GM12878 (cell line): ENCODE measurements at regions not wholly inside any gene's neighbourhood (a gene's known extent, or its start where the extent isn't known, plus 50 kb on each side); places are given as distances from the start of the nearest gene placed in this dataset.

Experiments used
- ATAC-seq: fragments of 200-7000 bp; cut with Tn5 transposase; 3 replicates; pipeline ENCODE4 v1.9.1; 2020; ENCODE audit warnings: mild to moderate bottlenecking, moderate library complexity
- BruUV-seq: library from RNA; stranded (reverse); fragments of 400-500 nt; replicated peaks from 2 replicates; lab custom pipeline; 2021; lab: Mats Ljungman, UMichigan
- CTCF ChIA-PET: fragments of 300-600 bp; sonication (Branson Sonifier 250); formaldehyde crosslinking; extraction: SDS; loops from one replicate; lab custom pipeline; 2021; ENCODE audit warnings: inconsistent platforms; lab: Yijun Ruan, JAX
- POLR2A ChIA-PET: fragments of 350-600 bp; formaldehyde crosslinking; extraction: SDS; loops from one replicate; lab custom pipeline; 2021; ENCODE audit warnings: inconsistent platforms; lab: Charles Lee
- RAD21 ChIA-PET: fragments of 300-600 bp; sonication (Branson Sonifier 250); formaldehyde crosslinking; loops from one replicate; lab custom pipeline; 2023; ENCODE audit warnings: antibody characterized with exemption; ENCODE audit not compliant: unreplicated experiment; lab: Charles Lee
- SMC1A ChIA-PET: fragments of 300-600 bp; sonication (Branson Sonifier 250); formaldehyde crosslinking; loops from one replicate; lab custom pipeline; 2023; ENCODE audit not compliant: unreplicated experiment, uncharacterized antibody; lab: Charles Lee
- DNase-seq: peaks from one replicate; pipeline ENCODE4 v3.0.0-alpha.2; 2011; ENCODE audit warnings: low read depth, low spot score
- FAIRE-seq: peaks from 3 replicates; lab custom pipeline; 2011; peaks lifted over from hg19 to GRCh38; lab: Jason Lieb, UNC
- H2AFZ ChIP-seq: 2 replicates; pipeline ENCODE4 v1.6.0; 2011; ENCODE audit warnings: low read depth, low read length, control low read depth; ENCODE audit not compliant: control insufficient read depth
- H3K27ac ChIP-seq: 2 replicates; pipeline ENCODE4 v1.5.1; 2011; ENCODE audit warnings: control low read depth; ENCODE audit not compliant: control insufficient read depth, insufficient read depth
- H3K27me3 ChIP-seq, 2 experiments: replicated peaks in 1 of 2; 2 replicates each; pipeline versions ENCODE4 v1.6.0 to v1.6.1; 2011; ENCODE audit warnings: low read length in 1 of 2; ENCODE audit not compliant: control insufficient read depth in 2 of 2, insufficient read depth in 2 of 2
- H3K36me3 ChIP-seq, 2 experiments: 2 replicates each; pipeline ENCODE4 v1.5.1; 2011; ENCODE audit warnings: low read length in 1 of 2; ENCODE audit not compliant: control insufficient read depth in 2 of 2, insufficient read depth in 2 of 2
- H3K4me1 ChIP-seq: 2 replicates; pipeline ENCODE4 v1.6.1; 2011; ENCODE audit warnings: mild to moderate bottlenecking, low read length, moderate library complexity, mixed read lengths; ENCODE audit not compliant: control insufficient read depth, insufficient read depth
- H3K4me2 ChIP-seq: 2 replicates; pipeline ENCODE4 v1.6.0; 2011; ENCODE audit warnings: control low read depth; ENCODE audit not compliant: control insufficient read depth, insufficient read depth
- H3K4me3 ChIP-seq: fragments of 200-600 bp; sonication (generic); 2 replicates; pipeline ENCODE4 v1.5.1; 2016
- H3K79me2 ChIP-seq: 2 replicates; pipeline ENCODE4 v1.6.0; 2011; ENCODE audit warnings: low read length; ENCODE audit not compliant: control insufficient read depth, insufficient read depth
- H3K9ac ChIP-seq: 2 replicates; pipeline ENCODE4 v1.8.0; 2011; ENCODE audit warnings: low read length, control low read depth, mixed read lengths; ENCODE audit not compliant: control insufficient read depth, insufficient read depth
- H3K9me3 ChIP-seq: replicated peaks from 3 replicates; pipeline ENCODE4 v1.5.1; 2011; ENCODE audit warnings: mild to moderate bottlenecking, low read length; ENCODE audit not compliant: control insufficient read depth, insufficient read depth
- H4K20me1 ChIP-seq: 2 replicates; pipeline ENCODE4 v1.6.0; 2011; ENCODE audit not compliant: control insufficient read depth, insufficient read depth
- BCLAF1 ChIP-seq: fragments of 450-650 bp; IDR thresholded peaks from 2 replicates; pipeline ENCODE4 v1.6.1; 2017; ENCODE audit warnings: antibody characterized with exemption, mild to moderate bottlenecking, moderate library complexity
- BMI1 ChIP-seq: fragments of 450-650 bp; IDR thresholded peaks from 2 replicates; pipeline ENCODE4 v1.6.1; 2016; ENCODE audit warnings: mild to moderate bottlenecking, moderate library complexity, borderline replicate concordance
- CUX1 ChIP-seq: IDR thresholded peaks from 2 replicates; pipeline ENCODE4 v1.6.1; 2012; ENCODE audit warnings: improper control_type of control experiment, low read depth, low read length; ENCODE audit not compliant: insufficient replicate concordance
- IRF4 ChIP-seq: IDR thresholded peaks from 2 replicates; pipeline ENCODE4 v1.6.1; 2011; ENCODE audit warnings: low read depth, low read length
- MAX ChIP-seq: IDR thresholded peaks from 2 replicates; pipeline ENCODE4 v1.6.1; 2012; ENCODE audit warnings: low read depth, low read length, improper control_type of control experiment
- NR2C1 ChIP-seq: fragments of 450-650 bp; IDR thresholded peaks from 2 replicates; pipeline ENCODE4 v1.6.1; 2017; ENCODE audit warnings: antibody characterized with exemption, mild to moderate bottlenecking, moderate library complexity
- RAD21 ChIP-seq: IDR thresholded peaks from 2 replicates; pipeline ENCODE4 v1.6.1; 2011; ENCODE audit warnings: mild to moderate bottlenecking, low read depth, low read length, moderate library complexity; ENCODE audit not compliant: insufficient read depth
- SMARCA5 ChIP-seq: fragments of 450-650 bp; IDR thresholded peaks from 2 replicates; pipeline ENCODE4 v1.6.1; 2017; ENCODE audit warnings: mild to moderate bottlenecking
- SREBF1 ChIP-seq: IDR thresholded peaks from 2 replicates; pipeline ENCODE4 v1.6.1; 2012; ENCODE audit warnings: mild to moderate bottlenecking, low read length
- SUZ12 ChIP-seq: fragments of 200-600 bp; sonication (generic); IDR thresholded peaks from one replicate; pipeline ENCODE4 v1.6.1; 2018; ENCODE audit warnings: antibody characterized with exemption, mild to moderate bottlenecking; ENCODE audit not compliant: unreplicated experiment
- TAF1 ChIP-seq: IDR thresholded peaks from 2 replicates; pipeline ENCODE4 v1.6.1; 2011; ENCODE audit warnings: mild to moderate bottlenecking, low read depth, low read length, borderline replicate concordance
- ZBTB33 ChIP-seq: fragments of 450-650 bp; IDR thresholded peaks from 2 replicates; pipeline ENCODE4 v1.6.1; 2017; ENCODE audit warnings: mild to moderate bottlenecking
- WGBS: methylation state at CpG from one replicate; pipeline ENCODE4 v1.1.6; 2016; ENCODE audit warnings: low lambda C conversion rate; ENCODE audit not compliant: insufficient replicate concordance, insufficient coverage; ENCODE audit errors: missing lambda C conversion rate; 5-methylcytosine and 5-hydroxymethylcytosine counted together
- in situ Hi-C: fragments of 300-500 bp; cut with MboI; formaldehyde crosslinking; loops from 9 replicates; pipeline ENCODE4 v1.14.3; 2018; ENCODE audit warnings: mixed read lengths
- intact Hi-C: fragments of 100-400 bp; cut with micrococcal nuclease; formaldehyde crosslinking; loops from one replicate; pipeline ENCODE4 v1.14.2; 2022; ENCODE audit not compliant: unreplicated experiment

GRCh38 chr14:25630447-25630846 is 580.5 kb upstream of the STXBP6 start:
- FAIRE-seq (no peak), DNase-seq (no peak), ATAC-seq (no peak)
- H3K79me2 ChIP-seq: no peaks in the 10 kb centered on the region
- no peaks in the 10 kb centered on the region for H4K20me1 ChIP-seq
- H3K4me2 ChIP-seq: no peak overlapping the region
- ChIA-PET CTCF (no interaction called here), RAD21 (no interaction called here), POLR2A (no interaction called here), SMC1A (no interaction called here)
- no peaks in the 10 kb centered on the region for H3K9me3 ChIP-seq
- H3K4me3 ChIP-seq: no peak overlapping the region
- in situ Hi-C loops (no loop called here), intact Hi-C loops (no loop called here)
- H2AFZ ChIP-seq: no peak overlapping the region
- no peaks in the 10 kb centered on the region for H3K36me3 ChIP-seq
- 2% methylated on average over 2 of the region's 2 CpGs for WGBS
- H3K9ac ChIP-seq: no peak overlapping the region
- no TSS peak for BruUV-seq
- no peaks in the 10 kb centered on the region for H3K4me1 ChIP-seq
- H3K27me3 ChIP-seq: no peaks in the 10 kb centered on the region
- H3K27ac ChIP-seq: no peak overlapping the region
- no peak for TF ChIP-seq NR2C1
- TF ChIP-seq BMI1: no peak
- TF ChIP-seq CUX1: no peak
- no peak for TF ChIP-seq TAF1
- TF ChIP-seq ZBTB33: no peak
- no peak for TF ChIP-seq IRF4
- no peak for TF ChIP-seq MAX
- TF ChIP-seq SREBF1: no peak
- no peak for TF ChIP-seq SMARCA5
- no peak for TF ChIP-seq BCLAF1
- TF ChIP-seq RAD21: no peak
- TF ChIP-seq SUZ12: no peak
